GM12878 (cell line): ENCODE measurements at regions not wholly inside any gene's neighbourhood (a gene's known extent, or its start where the extent isn't known, plus 50 kb on each side); places are given as distances from the start of the nearest gene placed in this dataset.

Experiments
- ATAC-seq: fragments of 200-7000 bp; cut with Tn5 transposase; 3 replicates; pipeline ENCODE4 v1.9.1; 2020; ENCODE audit warnings: mild to moderate bottlenecking, moderate library complexity
- BruUV-seq: library from RNA; stranded (reverse); fragments of 400-500 nt; replicated peaks from 2 replicates; lab custom pipeline; 2021; lab: Mats Ljungman, UMichigan
- CTCF ChIA-PET: fragments of 300-600 bp; sonication (Branson Sonifier 250); formaldehyde crosslinking; extraction: SDS; loops from one replicate; lab custom pipeline; 2021; ENCODE audit warnings: inconsistent platforms; lab: Yijun Ruan, JAX
- POLR2A ChIA-PET: fragments of 350-600 bp; formaldehyde crosslinking; extraction: SDS; loops from one replicate; lab custom pipeline; 2021; ENCODE audit warnings: inconsistent platforms; lab: Charles Lee
- RAD21 ChIA-PET: fragments of 300-600 bp; sonication (Branson Sonifier 250); formaldehyde crosslinking; loops from one replicate; lab custom pipeline; 2023; ENCODE audit warnings: antibody characterized with exemption; ENCODE audit not compliant: unreplicated experiment; lab: Charles Lee
- SMC1A ChIA-PET: fragments of 300-600 bp; sonication (Branson Sonifier 250); formaldehyde crosslinking; loops from one replicate; lab custom pipeline; 2023; ENCODE audit not compliant: unreplicated experiment, uncharacterized antibody; lab: Charles Lee
- DNase-seq: peaks from one replicate; pipeline ENCODE4 v3.0.0-alpha.2; 2011; ENCODE audit warnings: low read depth, low spot score
- FAIRE-seq: peaks from 3 replicates; lab custom pipeline; 2011; peaks lifted over from hg19 to GRCh38; lab: Jason Lieb, UNC
- H2AFZ ChIP-seq: 2 replicates; pipeline ENCODE4 v1.6.0; 2011; ENCODE audit warnings: low read depth, low read length, control low read depth; ENCODE audit not compliant: control insufficient read depth
- H3K27ac ChIP-seq: 2 replicates; pipeline ENCODE4 v1.5.1; 2011; ENCODE audit warnings: control low read depth; ENCODE audit not compliant: control insufficient read depth, insufficient read depth
- H3K27me3 ChIP-seq, 2 experiments: replicated peaks in 1 of 2; 2 replicates each; pipeline versions ENCODE4 v1.6.0 to v1.6.1; 2011; ENCODE audit warnings: low read length in 1 of 2; ENCODE audit not compliant: control insufficient read depth in 2 of 2, insufficient read depth in 2 of 2
- H3K36me3 ChIP-seq, 2 experiments: 2 replicates each; pipeline ENCODE4 v1.5.1; 2011; ENCODE audit warnings: low read length in 1 of 2; ENCODE audit not compliant: control insufficient read depth in 2 of 2, insufficient read depth in 2 of 2
- H3K4me1 ChIP-seq: 2 replicates; pipeline ENCODE4 v1.6.1; 2011; ENCODE audit warnings: mild to moderate bottlenecking, low read length, moderate library complexity, mixed read lengths; ENCODE audit not compliant: control insufficient read depth, insufficient read depth
- H3K4me2 ChIP-seq: 2 replicates; pipeline ENCODE4 v1.6.0; 2011; ENCODE audit warnings: control low read depth; ENCODE audit not compliant: control insufficient read depth, insufficient read depth
- H3K4me3 ChIP-seq: fragments of 200-600 bp; sonication (generic); 2 replicates; pipeline ENCODE4 v1.5.1; 2016
- H3K79me2 ChIP-seq: 2 replicates; pipeline ENCODE4 v1.6.0; 2011; ENCODE audit warnings: low read length; ENCODE audit not compliant: control insufficient read depth, insufficient read depth
- H3K9ac ChIP-seq: 2 replicates; pipeline ENCODE4 v1.8.0; 2011; ENCODE audit warnings: low read length, control low read depth, mixed read lengths; ENCODE audit not compliant: control insufficient read depth, insufficient read depth
- H3K9me3 ChIP-seq: replicated peaks from 3 replicates; pipeline ENCODE4 v1.5.1; 2011; ENCODE audit warnings: mild to moderate bottlenecking, low read length; ENCODE audit not compliant: control insufficient read depth, insufficient read depth
- H4K20me1 ChIP-seq: 2 replicates; pipeline ENCODE4 v1.6.0; 2011; ENCODE audit not compliant: control insufficient read depth, insufficient read depth
- BRCA1 ChIP-seq: IDR thresholded peaks from 2 replicates; pipeline ENCODE4 v1.6.1; 2011; ENCODE audit warnings: low read depth, low read length, improper control_type of control experiment
- CBX3 ChIP-seq: fragments of 200-600 bp; sonication (generic); IDR thresholded peaks from 2 replicates; pipeline ENCODE4 v1.6.1; 2016; ENCODE audit warnings: low read depth, borderline replicate concordance
- CBX5 ChIP-seq: sonication (generic); IDR thresholded peaks from 2 replicates; pipeline ENCODE4 v1.6.1; 2016; ENCODE audit warnings: low read depth, moderate library complexity, mild to moderate bottlenecking, inconsistent platforms
- CHD1 ChIP-seq: IDR thresholded peaks from 2 replicates; pipeline ENCODE4 v1.6.1; 2012; ENCODE audit warnings: low read depth, low read length, improper control_type of control experiment
- EGR1 ChIP-seq, 2 experiments: IDR thresholded peaks; 1 replicate in 1 of 2; 2 replicates in 1 of 2; pipeline ENCODE4 v1.6.1; 2011 to 2012; ENCODE audit warnings: low read depth in 2 of 2, low read length in 2 of 2, borderline replicate concordance in 1 of 2, mild to moderate bottlenecking in 1 of 2, moderate library complexity in 1 of 2
- IRF5 ChIP-seq: fragments of 450-650 bp; IDR thresholded peaks from 2 replicates; pipeline ENCODE4 v1.6.1; 2017; ENCODE audit warnings: borderline replicate concordance
- MLLT1 ChIP-seq: fragments of 450-650 bp; IDR thresholded peaks from 2 replicates; pipeline ENCODE4 v1.6.1; 2016; ENCODE audit warnings: mild to moderate bottlenecking
- MTA2 ChIP-seq: fragments of 450-650 bp; IDR thresholded peaks from 2 replicates; pipeline ENCODE4 v1.6.1; 2016; ENCODE audit warnings: low read depth, mild to moderate bottlenecking, moderate library complexity
- POLR2A ChIP-seq: IDR thresholded peaks from 2 replicates; pipeline ENCODE4 v1.6.1; 2011; ENCODE audit warnings: low read depth, mild to moderate bottlenecking, low read length
- POLR2AphosphoS2 ChIP-seq: IDR thresholded peaks from 2 replicates; pipeline ENCODE4 v1.6.1; 2011; ENCODE audit warnings: low read depth, mild to moderate bottlenecking, low read length, improper control_type of control experiment, moderate library complexity
- SIX5 ChIP-seq: IDR thresholded peaks from 2 replicates; pipeline ENCODE4 v1.6.1; 2011; ENCODE audit warnings: mild to moderate bottlenecking, low read depth, low read length, moderate library complexity; ENCODE audit not compliant: severe bottlenecking
- STAT3 ChIP-seq: IDR thresholded peaks from 2 replicates; pipeline ENCODE4 v1.6.1; 2011; ENCODE audit warnings: low read depth, low read length, improper control_type of control experiment
- SUPT20H ChIP-seq: IDR thresholded peaks from 2 replicates; pipeline ENCODE4 v1.6.1; 2011; ENCODE audit warnings: low read depth, mild to moderate bottlenecking, low read length, moderate library complexity, borderline replicate concordance; ENCODE audit not compliant: control insufficient read depth
- TCF12 ChIP-seq: IDR thresholded peaks from 2 replicates; pipeline ENCODE4 v1.6.1; 2011; ENCODE audit warnings: low read depth, mild to moderate bottlenecking, low read length
- TCF7 ChIP-seq: IDR thresholded peaks from 2 replicates; pipeline ENCODE4 v1.6.1; 2014; ENCODE audit warnings: antibody characterized with exemption, borderline replicate concordance
- WRNIP1 ChIP-seq: IDR thresholded peaks from 2 replicates; pipeline ENCODE4 v1.6.1; 2011; ENCODE audit warnings: low read depth, low read length, improper control_type of control experiment, borderline replicate concordance
- YBX1 ChIP-seq: fragments of 450-650 bp; IDR thresholded peaks from 2 replicates; pipeline ENCODE4 v1.6.1; 2016; ENCODE audit warnings: antibody characterized with exemption
- ZNF217 ChIP-seq: fragments of 450-650 bp; IDR thresholded peaks from 2 replicates; pipeline ENCODE4 v1.6.1; 2017; ENCODE audit warnings: antibody characterized with exemption, mild to moderate bottlenecking
- ZNF384 ChIP-seq: IDR thresholded peaks from 2 replicates; pipeline ENCODE4 v1.6.1; 2012; ENCODE audit warnings: low read depth, mild to moderate bottlenecking, low read length, improper control_type of control experiment, borderline replicate concordance
- ZNF687 ChIP-seq: fragments of 450-650 bp; IDR thresholded peaks from 2 replicates; pipeline ENCODE4 v1.6.1; 2017; ENCODE audit warnings: mild to moderate bottlenecking, moderate library complexity
- in situ Hi-C: fragments of 300-500 bp; cut with MboI; formaldehyde crosslinking; loops from 9 replicates; pipeline ENCODE4 v1.14.3; 2018; ENCODE audit warnings: mixed read lengths
- intact Hi-C: fragments of 100-400 bp; cut with micrococcal nuclease; formaldehyde crosslinking; loops from one replicate; pipeline ENCODE4 v1.14.2; 2022; ENCODE audit not compliant: unreplicated experiment

- TF ChIP-seq ZNF687 = no peak
- TF ChIP-seq POLR2A = no peak
Observed at GRCh38 chr4:120431180-120431579, 364.5 kb upstream of the MAD2L1 start (continued).

GRCh38 chr4:120418146-120418545 is 351.5 kb upstream of the MAD2L1 start:
- FAIRE-seq = no peak
- ATAC-seq = no peak
- no peaks in the 10 kb centered on the region for H3K9me3 ChIP-seq
- intact Hi-C loops = no loop called here
- ChIA-PET CTCF (no interaction called here), RAD21 (no interaction called here), POLR2A (no interaction called here), SMC1A (no interaction called here)
- no peak overlapping the region for H3K27ac ChIP-seq
- BruUV-seq = no TSS peak
- H3K9ac ChIP-seq = no peak overlapping the region
- in situ Hi-C loops = no loop called here
- no peaks in the 10 kb centered on the region for H4K20me1 ChIP-seq
- no peaks in the 10 kb centered on the region for H3K4me1 ChIP-seq
- H3K4me3 ChIP-seq = no peak overlapping the region
- no peak for DNase-seq
- H3K79me2 ChIP-seq = no peaks in the 10 kb centered on the region
- no peak overlapping the region for H3K4me2 ChIP-seq
- H2AFZ ChIP-seq = no peak overlapping the region
- H3K36me3 ChIP-seq = no peaks in the 10 kb centered on the region
- no peaks in the 10 kb centered on the region for H3K27me3 ChIP-seq
- no peak for TF ChIP-seq WRNIP1
- TF ChIP-seq IRF5 = no peak
- no peak for TF ChIP-seq CBX3
- no peak for TF ChIP-seq SUPT20H
- no peak for TF ChIP-seq SIX5
- no peak for TF ChIP-seq POLR2AphosphoS2
- no peak for TF ChIP-seq MLLT1
- no peak for TF ChIP-seq STAT3
- no peak for TF ChIP-seq TCF7
- TF ChIP-seq TCF12 = no peak
- no peak for TF ChIP-seq MTA2
- no peak for TF ChIP-seq ZNF217
- TF ChIP-seq CHD1 = no peak
- no peak for TF ChIP-seq YBX1
- TF ChIP-seq BRCA1 = no peak
- no peak for TF ChIP-seq EGR1 (IDR thresholded peaks at IDR 0.05; ENCODE audit: borderline replicate concordance in 1 of 2, low read depth in 2 of 2, low read length in 2 of 2)
- no peak for TF ChIP-seq ZNF384
- TF ChIP-seq CBX5 = no peak
